Choroid plexus epithelial cell (primary cell): ENCODE measurements at regions not wholly inside any gene's neighbourhood (a gene's known extent, or its start where the extent isn't known, plus 50 kb on each side); places are given as distances from the start of the nearest gene placed in this dataset.

Source experiments
- DNase-seq: peaks from one replicate; pipeline ENCODE4 v3.0.0-alpha.2; 2010; ENCODE audit warnings: low read depth
- H3K4me3 ChIP-seq: 2 replicates; pipeline ENCODE4 v1.5.1; 2011; ENCODE audit warnings: low read depth, mild to moderate bottlenecking, control low read depth, low read length, moderate library complexity
- TF ChIP-seq, protein P1 (sequence below): conservative IDR thresholded peaks from 2 replicates; pipeline ENCODE4 v1.5.1; 2011; ENCODE audit warnings: low read depth, mild to moderate bottlenecking, control low read depth, inconsistent platforms, low read length, moderate library complexity

DNA sequence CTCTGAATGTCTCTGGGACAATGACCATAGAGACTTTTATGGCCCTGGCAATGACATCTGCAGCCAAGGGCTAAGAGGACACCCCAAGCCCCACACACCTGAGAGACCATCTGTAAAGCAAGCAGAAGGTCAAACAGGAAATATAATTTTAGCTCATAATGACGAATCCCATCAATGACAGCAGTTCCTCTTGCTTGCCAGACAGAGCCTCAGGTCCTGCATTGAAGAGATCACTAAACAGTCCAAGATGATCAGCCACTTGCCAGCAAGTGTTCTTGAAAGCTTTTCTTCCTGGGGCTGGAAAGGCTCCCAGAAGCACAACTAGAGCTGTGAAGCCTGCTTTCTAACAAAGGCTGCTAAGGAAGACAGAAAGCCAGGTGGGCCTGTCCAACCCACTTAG is 993.7 kb upstream of the AUTS2 start:
- H3K4me3 ChIP-seq, result no peak overlapping the region
- TF ChIP-seq, protein P1, sequence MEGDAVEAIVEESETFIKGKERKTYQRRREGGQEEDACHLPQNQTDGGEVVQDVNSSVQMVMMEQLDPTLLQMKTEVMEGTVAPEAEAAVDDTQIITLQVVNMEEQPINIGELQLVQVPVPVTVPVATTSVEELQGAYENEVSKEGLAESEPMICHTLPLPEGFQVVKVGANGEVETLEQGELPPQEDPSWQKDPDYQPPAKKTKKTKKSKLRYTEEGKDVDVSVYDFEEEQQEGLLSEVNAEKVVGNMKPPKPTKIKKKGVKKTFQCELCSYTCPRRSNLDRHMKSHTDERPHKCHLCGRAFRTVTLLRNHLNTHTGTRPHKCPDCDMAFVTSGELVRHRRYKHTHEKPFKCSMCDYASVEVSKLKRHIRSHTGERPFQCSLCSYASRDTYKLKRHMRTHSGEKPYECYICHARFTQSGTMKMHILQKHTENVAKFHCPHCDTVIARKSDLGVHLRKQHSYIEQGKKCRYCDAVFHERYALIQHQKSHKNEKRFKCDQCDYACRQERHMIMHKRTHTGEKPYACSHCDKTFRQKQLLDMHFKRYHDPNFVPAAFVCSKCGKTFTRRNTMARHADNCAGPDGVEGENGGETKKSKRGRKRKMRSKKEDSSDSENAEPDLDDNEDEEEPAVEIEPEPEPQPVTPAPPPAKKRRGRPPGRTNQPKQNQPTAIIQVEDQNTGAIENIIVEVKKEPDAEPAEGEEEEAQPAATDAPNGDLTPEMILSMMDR, result no peak
- no peak for DNase-seq

DNA sequence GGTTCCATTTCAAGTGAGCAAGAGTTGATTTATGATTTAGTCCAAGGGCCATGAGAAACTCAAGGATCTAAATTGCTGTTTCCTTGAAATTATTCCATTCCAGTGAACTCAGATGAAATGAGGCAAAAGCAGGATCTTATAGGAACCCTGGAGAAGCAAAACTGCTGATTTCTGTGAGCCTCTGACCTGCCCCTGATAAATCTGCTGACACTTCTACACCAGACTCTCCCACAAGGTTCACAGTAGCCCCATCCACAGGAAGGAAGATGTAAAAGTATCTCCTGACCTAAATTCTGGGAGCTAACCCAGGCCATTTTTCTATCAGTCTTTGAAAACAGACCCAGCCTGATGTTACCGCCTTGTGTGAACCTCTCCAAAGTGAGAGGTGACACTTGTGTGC is 987.6 kb upstream of the AUTS2 start:
- no peak for DNase-seq
- TF ChIP-seq, protein P1, result no peak
- no peak overlapping the region for H3K4me3 ChIP-seq

DNA sequence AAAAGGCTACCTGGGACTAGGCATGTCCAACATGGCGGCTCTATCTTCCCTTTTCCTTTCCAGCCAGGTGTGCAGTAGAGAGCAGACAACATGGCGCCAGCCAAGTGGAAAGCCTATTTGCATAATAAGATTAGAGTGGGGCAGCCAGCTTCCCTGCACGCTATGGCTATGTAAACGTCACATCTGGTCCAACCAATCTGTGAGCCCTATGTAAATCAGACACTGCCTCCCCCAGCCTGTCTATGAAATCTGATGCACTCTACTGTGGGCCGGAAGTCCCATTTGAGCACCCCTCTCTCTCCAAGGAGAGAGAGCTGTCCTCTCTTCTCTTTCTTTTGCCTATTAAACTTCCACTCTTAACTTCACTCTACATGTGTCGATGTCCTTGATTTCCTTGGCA is 984.9 kb upstream of the AUTS2 start:
- DNase-seq, result no peak
- no peak overlapping the region for H3K4me3 ChIP-seq
- TF ChIP-seq, protein P1, result no peak

DNA sequence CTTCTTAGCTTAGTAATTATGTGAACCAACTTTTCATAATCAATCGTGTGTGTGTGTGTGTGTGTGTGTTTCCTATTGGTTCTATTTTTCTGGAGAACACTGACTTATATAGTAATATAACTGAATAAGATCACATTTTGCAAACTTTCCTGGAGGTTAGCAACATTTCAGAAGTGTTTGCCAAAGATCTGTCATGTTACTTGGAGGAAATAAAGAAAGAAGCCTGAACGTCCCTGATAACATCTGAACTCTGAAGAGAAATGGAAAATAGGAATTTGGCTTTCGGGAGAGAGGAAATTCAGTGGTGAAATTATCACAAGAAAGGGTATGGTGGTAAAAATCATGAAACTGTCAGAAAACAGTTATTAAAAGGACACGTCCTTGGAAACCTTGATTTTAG is 984.4 kb upstream of the AUTS2 start:
- TF ChIP-seq, protein P1, result no peak
- H3K4me3 ChIP-seq, result no peak overlapping the region
- DNase-seq, result no peak

DNA sequence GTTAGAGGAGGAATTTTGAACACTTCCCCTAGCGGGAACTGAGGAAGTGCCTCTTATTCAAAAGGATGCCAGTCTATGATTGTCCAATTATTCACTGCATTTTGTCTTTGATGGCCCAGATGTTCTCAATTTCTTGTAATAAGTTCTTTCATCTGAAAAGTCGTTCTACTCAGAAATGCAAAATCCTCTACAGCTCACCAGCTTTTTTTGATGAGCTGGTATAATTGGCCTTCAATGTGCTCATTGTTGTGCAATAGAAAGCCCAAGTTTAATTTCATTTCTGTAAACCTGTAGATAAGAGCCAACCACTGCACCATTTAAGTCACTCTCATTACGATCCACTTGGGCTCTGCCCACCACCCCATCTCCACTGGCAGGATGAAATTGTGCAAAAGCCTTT is 978.7 kb upstream of the AUTS2 start:
- H3K4me3 ChIP-seq, result no peak overlapping the region
- DNase-seq, result no peak
- TF ChIP-seq, protein P1, result no peak

DNA sequence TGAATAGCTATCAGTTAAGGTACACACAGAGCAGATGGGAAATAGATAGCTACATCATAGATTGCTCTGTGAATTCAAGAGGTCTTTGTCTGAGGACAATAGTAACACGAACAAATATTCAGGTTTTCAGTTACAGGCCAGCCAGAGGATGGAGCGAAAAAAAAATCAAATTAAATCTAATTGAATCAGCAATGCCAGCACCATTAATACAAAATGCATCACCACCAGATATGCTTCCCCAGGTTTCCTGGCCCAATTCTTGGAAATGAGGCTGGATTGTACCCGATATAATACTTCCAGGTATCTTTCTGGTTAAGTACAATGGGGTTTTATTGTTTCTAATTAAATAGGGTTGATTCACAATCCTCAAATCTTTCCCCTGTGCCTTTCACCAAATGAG is 975.8 kb upstream of the AUTS2 start:
- DNase-seq, result no peak
- TF ChIP-seq, protein P1, result no peak
- no peak overlapping the region for H3K4me3 ChIP-seq

DNA sequence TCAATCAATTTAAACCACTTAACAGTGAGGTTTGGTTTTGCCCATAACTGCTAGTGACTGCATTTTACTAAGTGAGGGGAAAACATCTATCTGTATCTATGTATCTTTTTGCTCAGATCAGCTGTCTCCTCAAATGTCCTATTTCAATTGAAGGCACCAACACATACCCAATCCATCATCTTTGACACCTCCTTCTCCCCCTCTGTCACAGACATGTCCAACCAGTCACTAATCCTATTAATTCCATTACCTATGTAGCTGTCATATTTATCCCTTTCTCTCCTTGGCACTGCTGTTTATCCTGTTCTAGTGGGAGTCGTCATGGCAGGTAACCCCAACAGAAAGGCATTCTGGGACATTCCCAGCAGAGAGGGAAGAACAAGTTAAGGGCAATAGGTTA is 975.2 kb upstream of the AUTS2 start:
- no peak overlapping the region for H3K4me3 ChIP-seq
- TF ChIP-seq, protein P1, result no peak
- DNase-seq, result no peak
